Cerebellar nuclear complex (tissue), 1 donor: ENCODE measurements at regions not wholly inside any gene's neighbourhood (a gene's known extent, or its start where the extent isn't known, plus 50 kb on each side); places are given as distances from the start of the nearest gene placed in this dataset.

Experiments
- DNase-seq, 2 experiments: peaks; one replicate each; lab custom pipeline; 2025; lab: John Stamatoyannopoulos, UW

- no peak for DNase-seq
Measured at GRCh38 chr5:77844623-77845323, 68.6 kb upstream of the TBCA start.

GRCh38 chr5:77844373-77844622, 68.2 kb upstream of the TBCA start:
- DNase-seq, result no peak

GRCh38 chr5:77843570-77844372, 67.6 kb upstream of the TBCA start:
- DNase-seq, result no peak

- DNase-seq, result no peak
Measured at GRCh38 chr5:77842243-77842642, 66.1 kb upstream of the TBCA start.

- DNase-seq, result no peak
Measured at GRCh38 chr5:77841616-77842015, 65.5 kb upstream of the TBCA start.

GRCh38 chr5:77840930-77841329, 64.8 kb upstream of the TBCA start:
- no peak for DNase-seq

GRCh38 chr5:77839691-77840090, 63.6 kb upstream of the TBCA start:
- no peak for DNase-seq

GRCh38 chr5:77832938-77833337, 56.8 kb upstream of the TBCA start:
- no peak for DNase-seq

GRCh38 chr5:77832166-77832770, 56.1 kb upstream of the TBCA start:
- DNase-seq, result no peak

- no peak for DNase-seq
Measured at GRCh38 chr5:77828445-77828844, 52.3 kb upstream of the TBCA start.
